DMS53 (cell line): ENCODE measurements at regions not wholly inside any gene's neighbourhood (a gene's known extent, or its start where the extent isn't known, plus 50 kb on each side); places are given as distances from the start of the nearest gene placed in this dataset.
A peak's percentile ranks its signal among the peaks of the same experiment; 100 is the strongest.

Source experiments
- DNase-seq: peaks from one replicate; lab custom pipeline; 2025; lab: John Stamatoyannopoulos, UW

DNA sequence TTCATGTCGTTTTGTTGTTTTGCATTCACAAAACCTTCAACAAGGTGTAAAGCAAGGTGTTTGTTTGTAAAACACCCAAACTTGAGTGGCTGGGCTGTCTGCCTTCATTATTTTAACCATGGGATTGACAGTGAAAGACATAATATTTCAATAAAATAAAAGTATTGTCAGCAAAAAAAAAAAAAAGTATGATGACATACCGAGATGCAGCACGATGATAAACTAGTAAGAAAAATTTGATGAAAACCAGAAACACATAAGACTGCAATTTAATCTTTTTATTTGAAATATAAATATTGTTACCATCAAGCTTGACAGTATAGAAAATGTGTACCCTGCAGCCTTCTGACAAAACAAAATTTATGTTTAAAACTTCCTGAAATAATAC lies 419.3 kb upstream of the DYNLRB2 start:
- no peak for DNase-seq

- peak; percentile 71 for DNase-seq
Measured at GRCh38 chr16:80120899-80121521, 419.8 kb upstream of the DYNLRB2 start.

DNA sequence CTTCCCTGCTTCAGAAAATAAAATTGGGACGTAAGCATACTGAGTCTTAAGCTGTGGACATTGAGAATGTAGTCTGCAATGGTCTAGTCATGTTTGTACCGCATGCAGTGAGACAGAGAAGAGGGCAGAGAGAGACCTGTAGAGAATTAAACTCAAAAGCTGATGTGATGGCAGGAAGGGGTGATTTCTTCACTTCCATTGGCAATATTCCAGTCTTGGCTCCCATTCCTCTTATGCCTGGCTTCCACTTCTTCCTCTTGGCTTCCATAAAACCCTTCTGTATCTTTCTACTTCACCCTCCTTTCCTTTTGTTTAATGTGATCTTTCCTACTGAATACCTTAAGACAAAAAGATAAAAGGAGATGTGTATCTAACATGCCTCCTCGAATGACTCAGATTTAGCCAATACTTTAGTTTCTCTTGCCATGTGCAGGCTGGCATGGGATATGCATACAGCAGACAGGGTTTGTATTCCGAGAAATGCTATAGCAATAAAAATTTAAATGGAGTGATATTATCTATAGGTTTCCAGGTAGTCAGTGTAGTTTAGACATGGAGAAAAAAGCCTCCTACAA lies 423.1 kb upstream of the DYNLRB2 start:
- DNase-seq: no peak

DNA sequence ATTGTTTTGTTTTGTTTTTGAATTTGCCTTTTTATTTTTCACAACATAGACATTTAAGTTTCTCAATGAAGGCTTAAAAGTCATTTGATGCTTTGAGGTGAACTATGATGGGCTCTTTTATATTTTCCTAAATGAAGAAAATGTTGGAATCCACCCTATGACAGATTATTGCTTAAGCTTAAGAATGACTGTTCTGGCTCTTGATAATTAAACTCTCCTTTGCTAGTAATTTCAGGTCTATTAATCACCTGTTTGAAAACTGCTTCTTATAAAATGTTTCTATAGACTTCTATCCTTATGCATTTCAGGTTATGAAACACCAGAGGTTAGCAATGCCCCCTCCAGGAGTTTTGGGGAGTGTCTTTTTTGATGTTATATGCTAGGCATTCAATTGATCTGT lies 424.1 kb upstream of the DYNLRB2 start:
- no peak for DNase-seq

- DNase-seq: peak; percentile 27
Measured at GRCh38 chr16:80114699-80115098, 426.1 kb upstream of the DYNLRB2 start.

DNA sequence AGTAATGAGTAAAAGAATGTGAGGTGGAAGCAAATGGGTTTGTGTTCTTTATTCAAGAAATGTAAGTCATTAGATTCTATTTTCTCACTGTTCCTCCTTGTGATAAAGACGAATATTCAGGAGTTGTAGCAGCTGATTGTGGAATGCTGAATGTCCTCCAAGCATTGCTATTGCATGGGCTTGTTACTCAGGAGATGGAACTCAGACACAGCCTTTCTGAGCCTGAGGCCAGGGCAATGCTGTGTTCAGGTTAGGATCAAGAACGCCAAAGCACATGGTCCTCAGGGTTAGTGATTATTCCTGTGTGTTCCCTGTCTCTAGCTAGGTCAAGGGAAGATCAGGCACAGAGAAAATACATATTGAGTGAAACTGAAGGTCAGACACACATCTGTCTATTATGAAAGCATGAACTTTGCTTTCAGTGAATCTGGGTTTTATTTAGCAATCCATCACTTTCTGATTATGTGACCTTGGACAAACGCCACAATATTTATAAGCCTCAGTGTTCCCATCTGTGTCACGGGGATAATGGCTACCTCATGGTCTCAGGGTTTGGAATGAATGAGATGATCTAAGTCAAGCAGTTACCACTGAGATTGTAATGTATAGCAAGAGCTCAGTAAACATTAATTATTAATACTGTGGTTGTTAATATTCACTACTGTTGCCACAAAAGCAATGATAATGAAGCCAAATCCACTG lies 426.8 kb upstream of the DYNLRB2 start:
- DNase-seq: no peak

DNA sequence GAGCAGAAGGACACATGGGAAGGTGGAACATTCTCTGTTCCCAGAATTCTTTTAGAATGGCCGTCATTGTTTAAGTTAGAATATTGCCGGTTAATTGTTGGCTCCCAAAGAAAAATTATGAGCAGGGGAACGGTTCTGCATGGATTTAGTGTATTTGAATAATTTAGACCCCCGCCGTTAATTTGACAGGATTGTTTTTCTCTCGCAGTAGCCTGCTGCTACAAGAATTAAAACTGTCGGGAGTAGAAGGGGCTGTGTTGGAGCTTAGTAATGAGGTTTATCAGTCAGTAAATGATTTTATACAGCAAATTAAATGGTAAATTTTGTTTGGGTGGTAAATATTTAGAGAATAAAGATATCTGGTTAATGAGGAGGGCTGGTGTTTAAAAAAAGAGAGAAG lies 431.2 kb upstream of the DYNLRB2 start:
- DNase-seq: no peak

DNA sequence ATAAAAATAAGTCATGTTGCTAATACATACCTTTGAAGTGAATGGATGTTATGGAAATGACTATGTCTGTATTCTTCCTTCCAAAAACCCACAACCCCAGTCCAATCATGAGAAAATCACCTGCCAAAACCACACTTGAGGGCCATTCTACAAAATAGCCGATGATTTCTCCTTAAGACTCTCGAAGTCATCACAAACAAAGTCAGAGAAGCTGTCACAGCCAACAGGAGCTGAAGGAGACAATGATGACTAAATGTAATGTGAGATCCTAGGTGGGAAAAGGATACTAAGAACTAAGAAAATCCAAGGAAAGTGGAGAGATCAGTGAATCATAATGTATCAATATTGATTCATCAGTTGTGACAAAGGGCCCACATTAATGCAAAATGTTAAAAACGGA lies 432.9 kb upstream of the DYNLRB2 start:
- DNase-seq: no peak

GRCh38 chr16:80105751-80106150 lies 435.0 kb upstream of the DYNLRB2 start:
- DNase-seq: no peak

DNA sequence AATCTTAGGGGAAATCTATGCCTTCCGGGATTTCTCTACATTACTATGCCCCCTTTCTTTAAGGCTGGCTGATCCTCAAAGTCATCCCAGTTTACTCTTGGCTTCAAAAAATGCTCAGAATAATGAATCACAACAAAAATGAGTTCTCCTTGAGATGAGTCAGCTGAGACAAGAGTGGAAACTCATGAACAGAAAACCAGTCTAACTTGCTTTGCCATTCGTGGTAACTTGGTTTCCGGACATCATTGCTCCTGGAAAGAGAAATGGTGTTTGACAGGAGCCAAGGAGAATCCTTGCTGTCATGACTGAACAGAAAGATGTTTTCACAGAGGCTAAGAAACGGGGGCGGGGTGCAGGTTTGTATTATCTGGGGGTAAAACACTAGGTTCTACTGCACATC lies 435.6 kb upstream of the DYNLRB2 start:
- DNase-seq: peak; percentile 87

DNA sequence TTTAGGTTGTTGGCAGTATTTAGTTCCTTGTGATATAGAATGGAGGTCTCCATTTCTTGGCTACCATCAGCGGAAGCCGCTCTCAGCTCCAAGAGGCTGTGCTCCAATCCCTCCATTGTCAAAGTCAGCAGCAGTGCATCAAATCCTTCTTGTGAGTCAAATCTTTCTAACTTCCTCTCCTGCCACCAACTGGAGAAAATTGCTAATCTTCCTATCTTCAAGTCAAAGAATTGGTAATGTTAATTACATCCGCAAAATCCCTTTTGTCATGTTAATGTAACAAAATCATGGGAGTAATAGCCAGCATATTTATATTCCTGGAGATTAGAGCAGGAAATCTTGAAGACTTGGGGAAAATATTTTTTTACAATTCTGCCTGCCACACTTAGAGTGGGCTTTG lies 436.4 kb upstream of the DYNLRB2 start:
- no peak for DNase-seq

- DNase-seq: no peak
Measured at GRCh38 chr16:80103463-80103862, 437.3 kb upstream of the DYNLRB2 start.

- DNase-seq: peak; percentile 89
Measured at GRCh38 chr16:80100846-80101451, 439.8 kb upstream of the DYNLRB2 start.

- DNase-seq: no peak
Measured at GRCh38 chr16:80100186-80100585, 440.6 kb upstream of the DYNLRB2 start.

DNA sequence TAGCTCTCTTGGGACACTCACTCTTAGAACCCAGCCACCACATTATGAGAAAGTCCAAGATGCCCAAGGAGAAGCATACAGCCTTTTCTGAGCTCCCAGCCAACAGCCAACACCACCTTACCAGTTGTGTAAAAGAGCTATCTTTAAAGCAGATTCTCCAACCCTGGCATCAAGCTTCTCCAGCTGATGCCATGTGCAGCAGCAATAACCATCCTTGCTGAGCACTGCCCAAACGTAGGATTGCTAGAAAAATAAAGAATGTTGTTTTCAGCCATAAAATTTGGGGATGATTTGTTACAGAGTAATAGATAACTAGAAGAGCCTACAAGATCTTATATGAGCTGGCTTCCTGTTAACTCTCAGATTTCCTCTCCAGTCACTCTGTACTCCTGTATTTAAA lies 443.7 kb upstream of the DYNLRB2 start:
- DNase-seq: no peak

DNA sequence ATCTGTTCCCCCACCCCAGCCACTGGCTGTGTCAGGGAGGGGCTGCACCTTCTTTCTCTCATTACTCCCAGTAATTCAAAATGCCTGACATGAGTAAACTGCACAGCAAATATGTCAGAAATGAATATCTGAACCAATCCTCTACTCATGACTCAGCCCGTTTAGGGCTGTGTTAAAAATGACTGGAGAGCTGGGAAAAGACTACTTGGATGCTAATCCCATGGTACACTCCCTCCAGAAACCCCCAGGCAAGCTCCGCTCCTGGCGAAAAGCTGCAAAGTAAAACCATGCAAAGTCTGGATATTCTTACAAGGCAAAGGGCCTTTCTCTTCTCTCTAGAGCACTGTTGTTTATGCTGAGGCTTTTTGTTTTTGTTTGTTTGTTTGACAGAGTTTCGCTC lies 448.1 kb upstream of the DYNLRB2 start:
- DNase-seq: no peak

DNA sequence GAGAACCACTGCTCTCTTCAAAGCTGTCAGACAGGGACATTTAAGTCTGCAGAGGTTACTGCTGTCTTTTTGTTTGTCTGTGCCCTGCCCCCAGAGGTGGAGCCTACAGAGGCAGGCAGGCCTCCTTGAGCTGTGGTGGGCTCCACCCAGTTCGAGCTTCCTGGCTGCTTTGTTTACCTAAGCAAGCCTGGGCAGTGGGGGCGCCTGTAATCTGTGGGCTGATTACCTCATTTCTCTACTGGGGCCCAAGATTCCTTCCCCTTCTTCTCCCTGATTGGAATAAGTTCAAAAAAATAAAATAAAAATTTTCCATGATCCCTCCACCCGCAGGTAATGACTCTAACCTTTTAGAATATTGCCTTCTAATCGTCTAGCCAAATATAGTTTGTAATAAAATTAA lies 449.3 kb upstream of the DYNLRB2 start:
- DNase-seq: peak; percentile 4

DNA sequence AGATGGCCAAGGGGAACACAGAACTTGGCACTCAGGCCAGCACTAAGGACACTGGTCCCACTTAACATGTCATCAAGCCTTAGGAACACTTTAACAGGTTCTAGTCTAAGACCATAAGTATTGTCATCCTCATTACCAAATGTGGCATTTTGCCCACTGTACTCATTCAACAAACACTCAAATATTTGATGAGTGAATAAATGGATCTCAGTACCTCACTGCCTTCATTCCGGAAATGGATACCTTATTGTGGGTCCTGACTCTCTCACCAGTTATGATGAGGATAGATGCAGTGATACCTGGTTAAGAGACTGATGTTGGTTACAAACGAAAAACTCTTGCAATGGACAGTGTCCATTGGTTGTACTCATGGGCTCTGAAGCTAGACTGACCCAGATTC lies 455.2 kb upstream of the DYNLRB2 start:
- peak; percentile 64 for DNase-seq

- DNase-seq: peak; percentile 87
Measured at GRCh38 chr16:80084614-80085013, 456.2 kb upstream of the DYNLRB2 start.

DNA sequence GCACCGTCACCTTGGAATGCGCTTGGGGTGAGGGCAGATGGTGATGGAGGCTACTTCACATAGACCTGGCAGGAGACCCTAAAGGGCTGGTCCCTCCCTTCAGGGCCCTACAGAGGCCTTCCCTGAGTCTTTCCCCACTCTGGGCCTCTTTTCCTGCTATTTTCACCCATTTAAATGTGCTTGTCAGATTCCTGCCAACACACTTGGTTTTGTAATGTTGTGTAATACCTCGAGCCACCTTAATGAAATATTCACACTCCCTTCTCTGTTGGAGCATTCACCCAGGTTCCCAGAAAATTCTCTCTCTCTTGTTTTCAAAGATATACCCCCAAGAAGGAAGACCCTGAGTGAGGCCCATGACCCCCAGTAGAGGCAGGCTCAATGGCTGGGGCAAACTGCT lies 456.6 kb upstream of the DYNLRB2 start:
- DNase-seq: no peak

GRCh38 chr16:80082906-80083305 lies 457.9 kb upstream of the DYNLRB2 start:
- no peak for DNase-seq

DNA sequence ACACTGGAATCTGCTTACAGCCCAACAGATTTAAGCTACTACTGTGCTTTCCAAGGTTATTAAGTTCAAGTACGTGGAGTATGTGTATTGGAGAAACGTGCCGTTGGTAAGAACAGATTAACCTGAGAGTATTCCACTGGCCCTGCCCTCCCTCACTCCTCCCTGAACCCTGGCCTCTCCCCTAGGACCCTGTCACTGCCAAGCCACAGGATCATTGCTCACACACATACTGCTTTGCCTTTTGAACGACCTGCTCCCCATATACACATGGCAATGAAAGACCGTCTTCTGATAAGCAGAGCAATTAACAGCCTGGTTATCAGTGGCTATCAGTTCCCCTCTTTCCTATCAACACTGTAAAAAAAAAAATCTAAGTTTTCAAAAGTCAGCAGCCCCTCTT lies 458.9 kb upstream of the DYNLRB2 start:
- DNase-seq: no peak

DNA sequence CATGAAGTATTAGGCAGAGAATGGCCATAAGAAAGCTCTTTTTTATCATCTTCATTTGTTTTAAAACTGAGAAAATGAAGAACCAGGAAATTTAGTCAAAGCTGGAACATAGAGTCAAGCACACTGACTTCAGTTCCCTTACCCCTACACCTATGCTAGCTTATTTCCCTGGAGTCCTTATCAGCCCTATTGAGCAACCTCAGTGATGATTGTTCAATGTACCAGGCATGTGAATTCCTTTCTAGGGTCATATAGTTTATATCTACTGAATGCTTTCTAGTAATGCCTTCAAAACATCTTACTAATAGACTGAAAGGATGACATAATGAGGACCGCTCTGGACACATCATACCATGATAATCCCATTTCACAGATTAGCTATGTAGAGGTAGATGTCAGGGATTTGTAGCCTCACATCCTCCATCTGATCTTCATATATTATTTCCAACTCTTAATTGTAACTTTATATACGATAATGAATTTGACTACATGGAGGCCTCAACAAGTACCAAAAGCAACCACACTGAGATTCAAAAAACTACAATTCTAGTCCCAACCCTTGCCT lies 460.4 kb upstream of the DYNLRB2 start:
- no peak for DNase-seq
